Ovary (tissue), 3 donors: ENCODE measurements at regions not wholly inside any gene's neighbourhood (a gene's known extent, or its start where the extent isn't known, plus 50 kb on each side); places are given as distances from the start of the nearest gene placed in this dataset.

ENCODE experiments used
- POLR2A ChIP-seq: fragments of 450-650 bp; IDR thresholded peaks from one replicate; pipeline ENCODE4 v1.6.1; 2017; ENCODE audit warnings: antibody characterized with exemption, mild to moderate bottlenecking, moderate library complexity
- TF ChIP-seq, protein P1 (sequence below), 3 donors: fragments of 450-650 bp in 2 of 3; fragments of 200-600 bp in 1 of 3; IDR thresholded peaks; one replicate each; pipeline versions ENCODE4 v1.5.1 to v1.8.0; 2016 to 2022; ENCODE audit warnings: antibody characterized with exemption in 3 of 3, mild to moderate bottlenecking in 1 of 3
- donor health status: DM: no; HTN: no; CAD: no.

DNA sequence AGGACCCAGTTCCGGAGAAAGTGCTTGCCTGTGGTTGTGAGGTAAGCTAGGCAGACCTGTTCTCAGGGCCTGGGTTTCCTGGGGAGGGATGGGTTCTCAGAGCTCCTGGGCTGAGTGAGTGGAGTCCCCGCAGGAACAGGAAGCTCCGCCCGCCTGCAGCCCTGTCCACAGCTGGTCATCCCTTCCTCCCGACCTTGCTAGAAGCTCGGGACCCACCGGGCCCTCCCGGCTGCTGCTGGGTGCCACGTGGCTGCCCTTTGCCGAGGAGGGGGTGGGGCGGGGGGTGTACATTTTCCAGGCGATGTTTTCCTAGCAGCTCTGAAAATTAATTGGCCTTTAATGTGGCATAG lies 198.1 kb downstream of the C9orf50 start:
- no peak for TF ChIP-seq POLR2A
- TF ChIP-seq, protein P1, sequence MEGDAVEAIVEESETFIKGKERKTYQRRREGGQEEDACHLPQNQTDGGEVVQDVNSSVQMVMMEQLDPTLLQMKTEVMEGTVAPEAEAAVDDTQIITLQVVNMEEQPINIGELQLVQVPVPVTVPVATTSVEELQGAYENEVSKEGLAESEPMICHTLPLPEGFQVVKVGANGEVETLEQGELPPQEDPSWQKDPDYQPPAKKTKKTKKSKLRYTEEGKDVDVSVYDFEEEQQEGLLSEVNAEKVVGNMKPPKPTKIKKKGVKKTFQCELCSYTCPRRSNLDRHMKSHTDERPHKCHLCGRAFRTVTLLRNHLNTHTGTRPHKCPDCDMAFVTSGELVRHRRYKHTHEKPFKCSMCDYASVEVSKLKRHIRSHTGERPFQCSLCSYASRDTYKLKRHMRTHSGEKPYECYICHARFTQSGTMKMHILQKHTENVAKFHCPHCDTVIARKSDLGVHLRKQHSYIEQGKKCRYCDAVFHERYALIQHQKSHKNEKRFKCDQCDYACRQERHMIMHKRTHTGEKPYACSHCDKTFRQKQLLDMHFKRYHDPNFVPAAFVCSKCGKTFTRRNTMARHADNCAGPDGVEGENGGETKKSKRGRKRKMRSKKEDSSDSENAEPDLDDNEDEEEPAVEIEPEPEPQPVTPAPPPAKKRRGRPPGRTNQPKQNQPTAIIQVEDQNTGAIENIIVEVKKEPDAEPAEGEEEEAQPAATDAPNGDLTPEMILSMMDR (IDR thresholded peaks at IDR 0.05), result no peak
